Right renal pelvis (tissue), 4 donors: ENCODE measurements at regions not wholly inside any gene's neighbourhood (a gene's known extent, or its start where the extent isn't known, plus 50 kb on each side); places are given as distances from the start of the nearest gene placed in this dataset.
"Not testable (repeated sequence)": the region's sequence is repeated elsewhere in the genome, so short reads cannot be mapped to it uniquely, and the experiment has no call there.

Experiments
- DNase-seq, 4 donors: peaks; one replicate each; pipeline ENCODE4 v3.0.0-alpha.2; 2013; ENCODE audit warnings: low read depth in 4 of 4, low spot score in 3 of 4, missing footprints in 1 of 4

- no peak for DNase-seq
These were observed 603.1 kb downstream of the ETNK1 start for GRCh38 chr12:23228101-23228500.

GRCh38 chr12:23230899-23231298 lies 605.9 kb downstream of the ETNK1 start:
- DNase-seq: no peak

- DNase-seq: no peak
These were observed 611.3 kb downstream of the ETNK1 start for GRCh38 chr12:23236066-23236780.

GRCh38 chr12:23236811-23237210 lies 611.8 kb downstream of the ETNK1 start:
- DNase-seq: no peak

GRCh38 chr12:23238190-23238589 lies 613.2 kb downstream of the ETNK1 start:
- DNase-seq: no peak

- no peak for DNase-seq
These were observed 614.0 kb downstream of the ETNK1 start for GRCh38 chr12:23238957-23239356.

- no peak for DNase-seq
These were observed 620.2 kb downstream of the ETNK1 start for GRCh38 chr12:23245186-23245585.

GRCh38 chr12:23253191-23253590 lies 628.2 kb downstream of the ETNK1 start:
- no peak for DNase-seq

- DNase-seq: not testable (repeated sequence)
These were observed 628.9 kb downstream of the ETNK1 start for GRCh38 chr12:23253910-23254309.

GRCh38 chr12:23259558-23259957 lies 634.6 kb downstream of the ETNK1 start:
- DNase-seq: no peak

- DNase-seq: no peak
These were observed 637.7 kb downstream of the ETNK1 start for GRCh38 chr12:23262670-23263069.

- DNase-seq: no peak
These were observed 652.9 kb downstream of the ETNK1 start for GRCh38 chr12:23277831-23278230.

GRCh38 chr12:23281295-23281694 lies 656.3 kb downstream of the ETNK1 start:
- no peak for DNase-seq

- no peak for DNase-seq
These were observed 657.7 kb downstream of the ETNK1 start for GRCh38 chr12:23282701-23283100.

GRCh38 chr12:23285764-23286530 lies 661.0 kb downstream of the ETNK1 start:
- DNase-seq: not testable (repeated sequence)

- DNase-seq: no peak
These were observed 658.7 kb downstream of the SOX5 start for GRCh38 chr12:23290627-23291330.

GRCh38 chr12:23303220-23303619 lies 646.2 kb downstream of the SOX5 start:
- DNase-seq: no peak

GRCh38 chr12:23303821-23304220 lies 645.6 kb downstream of the SOX5 start:
- no peak for DNase-seq

GRCh38 chr12:23333938-23334337 lies 615.5 kb downstream of the SOX5 start:
- no peak for DNase-seq

- DNase-seq: no peak
These were observed 613.9 kb downstream of the SOX5 start for GRCh38 chr12:23335593-23335992.

- DNase-seq: no peak
These were observed 612.3 kb downstream of the SOX5 start for GRCh38 chr12:23337213-23337612.

GRCh38 chr12:23340351-23340750 lies 609.1 kb downstream of the SOX5 start:
- DNase-seq: no peak
